BJ (cell line): ENCODE measurements at regions not wholly inside any gene's neighbourhood (a gene's known extent, or its start where the extent isn't known, plus 50 kb on each side); places are given as distances from the start of the nearest gene placed in this dataset.

Experiments used
- CTCF ChIA-PET: fragments of 350-600 bp; formaldehyde crosslinking; extraction: SDS; loops from one replicate; lab custom pipeline; 2021; ENCODE audit warnings: antibody characterized with exemption, inconsistent platforms; lab: Yijun Ruan, JAX
- POLR2A ChIA-PET: fragments of 300-600 bp; sonication (Branson Sonifier 250); formaldehyde crosslinking; extraction: SDS; loops from one replicate; lab custom pipeline; 2021; ENCODE audit warnings: antibody characterized with exemption; lab: Charles Lee
- DNase-seq: peaks from one replicate; pipeline ENCODE4 v3.0.0-alpha.2; 2011; ENCODE audit warnings: low read depth
- H3K27me3 ChIP-seq: 2 replicates; pipeline ENCODE4 v1.6.0; 2011; ENCODE audit warnings: low read length; ENCODE audit not compliant: control insufficient read depth, insufficient read depth
- H3K36me3 ChIP-seq: 2 replicates; pipeline ENCODE4 v1.5.1; 2011; ENCODE audit warnings: low read length; ENCODE audit not compliant: control insufficient read depth, insufficient read depth
- H3K4me3 ChIP-seq: 2 replicates; pipeline ENCODE4 v1.5.1; 2011; ENCODE audit warnings: low read depth, mild to moderate bottlenecking, control low read depth, low read length
- TF ChIP-seq, protein P1 (sequence below): IDR thresholded peaks from 2 replicates; pipeline ENCODE4 v1.5.1; 2011; ENCODE audit warnings: low read depth, mild to moderate bottlenecking, control low read depth, inconsistent platforms, low read length, moderate library complexity; ENCODE audit not compliant: insufficient read depth

GRCh38 chr12:45658020-45658419, 71.5 kb upstream of the ARID2 start:
- Histone ChIP-seq H3K36me3 (no peaks in the 10 kb centered on the region), H3K27me3 (no peaks in the 10 kb centered on the region; the same call in 1 of the 2 replicates), H3K4me3 (no peak overlapping the region)
- no peak for DNase-seq
- CTCF ChIA-PET: no interaction called here
- TF ChIP-seq, protein P1, sequence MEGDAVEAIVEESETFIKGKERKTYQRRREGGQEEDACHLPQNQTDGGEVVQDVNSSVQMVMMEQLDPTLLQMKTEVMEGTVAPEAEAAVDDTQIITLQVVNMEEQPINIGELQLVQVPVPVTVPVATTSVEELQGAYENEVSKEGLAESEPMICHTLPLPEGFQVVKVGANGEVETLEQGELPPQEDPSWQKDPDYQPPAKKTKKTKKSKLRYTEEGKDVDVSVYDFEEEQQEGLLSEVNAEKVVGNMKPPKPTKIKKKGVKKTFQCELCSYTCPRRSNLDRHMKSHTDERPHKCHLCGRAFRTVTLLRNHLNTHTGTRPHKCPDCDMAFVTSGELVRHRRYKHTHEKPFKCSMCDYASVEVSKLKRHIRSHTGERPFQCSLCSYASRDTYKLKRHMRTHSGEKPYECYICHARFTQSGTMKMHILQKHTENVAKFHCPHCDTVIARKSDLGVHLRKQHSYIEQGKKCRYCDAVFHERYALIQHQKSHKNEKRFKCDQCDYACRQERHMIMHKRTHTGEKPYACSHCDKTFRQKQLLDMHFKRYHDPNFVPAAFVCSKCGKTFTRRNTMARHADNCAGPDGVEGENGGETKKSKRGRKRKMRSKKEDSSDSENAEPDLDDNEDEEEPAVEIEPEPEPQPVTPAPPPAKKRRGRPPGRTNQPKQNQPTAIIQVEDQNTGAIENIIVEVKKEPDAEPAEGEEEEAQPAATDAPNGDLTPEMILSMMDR: no peak
- POLR2A ChIA-PET: no interaction called here

- POLR2A ChIA-PET: no interaction called here
- CTCF ChIA-PET: no interaction called here
- H3K36me3 ChIP-seq: no peaks in the 10 kb centered on the region
Measured at GRCh38 chr12:45660330-45660729, 69.2 kb upstream of the ARID2 start.

GRCh38 chr12:45663455-45663854, 66.1 kb upstream of the ARID2 start:
- no peaks in the 10 kb centered on the region; the same call in 1 of the 2 replicates for H3K27me3 ChIP-seq
- no peak for DNase-seq
- POLR2A ChIA-PET: no interaction called here
- no peak overlapping the region for H3K4me3 ChIP-seq
- TF ChIP-seq, protein P1: no peak
- CTCF ChIA-PET: no interaction called here
- no peaks in the 10 kb centered on the region for H3K36me3 ChIP-seq

More at GRCh38 chr12:45660330-45660729, 69.2 kb upstream of the ARID2 start:
- DNase-seq: no peak
- Histone ChIP-seq H3K27me3 (no peaks in the 10 kb centered on the region; the same call in 1 of the 2 replicates), H3K4me3 (no peak overlapping the region)
- TF ChIP-seq, protein P1: no peak

GRCh38 chr12:45665941-45666340, 63.6 kb upstream of the ARID2 start:
- POLR2A ChIA-PET: no interaction called here
- H3K4me3 ChIP-seq: no peak overlapping the region
- H3K27me3 ChIP-seq: no peaks in the 10 kb centered on the region; the same call in 1 of the 2 replicates
- CTCF ChIA-PET: no interaction called here
- no peaks in the 10 kb centered on the region for H3K36me3 ChIP-seq
- TF ChIP-seq, protein P1: no peak
- no peak for DNase-seq

- TF ChIP-seq, protein P1: no peak
- DNase-seq: no peak
- POLR2A ChIA-PET: no interaction called here
- CTCF ChIA-PET: interaction anchor here (1.0 kb wide), 1 partner anchor 62 kb away, joined by 3 read pairs; no protein-coding TSS in a partner anchor
- Histone ChIP-seq H3K4me3 (no peak overlapping the region), H3K36me3 (no peaks in the 10 kb centered on the region), H3K27me3 (no peaks in the 10 kb centered on the region; the same call in 1 of the 2 replicates)
Measured at GRCh38 chr12:45666396-45666795, 63.1 kb upstream of the ARID2 start.
